Rectal smooth muscle tissue (tissue), 1 donor: ENCODE measurements at regions not wholly inside any gene's neighbourhood (a gene's known extent, or its start where the extent isn't known, plus 50 kb on each side); places are given as distances from the start of the nearest gene placed in this dataset.
A peak's percentile ranks its signal among the peaks of the same experiment; 100 is the strongest.

Experiments
- H3K27ac ChIP-seq: one replicate; pipeline ENCODE4 v1.7.0; 2013; ENCODE audit warnings: low read depth, low read length, inconsistent platforms
- H3K27me3 ChIP-seq: one replicate; pipeline ENCODE4 v1.7.0; 2013; ENCODE audit warnings: low read length; ENCODE audit not compliant: control insufficient read depth, insufficient read depth
- H3K36me3 ChIP-seq: one replicate; pipeline ENCODE4 v1.7.0; 2013; ENCODE audit warnings: low read length; ENCODE audit not compliant: control insufficient read depth, insufficient read depth
- H3K4me1 ChIP-seq: one replicate; pipeline ENCODE4 v1.7.0; 2013; ENCODE audit warnings: low read length; ENCODE audit not compliant: control insufficient read depth, insufficient read depth
- H3K4me3 ChIP-seq: one replicate; pipeline ENCODE4 v1.7.0; 2013; ENCODE audit warnings: low read length
- H3K9ac ChIP-seq: one replicate; pipeline ENCODE4 v1.7.0; 2013; ENCODE audit warnings: low read length

- H3K27ac ChIP-seq = no peak overlapping the region
- H3K36me3 ChIP-seq = no peaks in the 10 kb centered on the region
- H3K9ac ChIP-seq = no peak overlapping the region
- no peaks in the 10 kb centered on the region for H3K4me1 ChIP-seq
- H3K27me3 ChIP-seq = no peaks in the 10 kb centered on the region
- H3K4me3 ChIP-seq = no peak overlapping the region
Measured at GRCh38 chr2:236872981-236873380, 212.7 kb upstream of the COPS8 start.

- Histone ChIP-seq H3K4me1 (no peaks in the 10 kb centered on the region), H3K27me3 (no peaks in the 10 kb centered on the region), H3K27ac (no peak overlapping the region), H3K4me3 (no peak overlapping the region), H3K36me3 (no peaks in the 10 kb centered on the region), H3K9ac (no peak overlapping the region)
Measured at GRCh38 chr2:236873636-236874035, 212.1 kb upstream of the COPS8 start.

- no peaks in the 10 kb centered on the region for H3K4me1 ChIP-seq
- H3K27me3 ChIP-seq = no peaks in the 10 kb centered on the region
- H3K27ac ChIP-seq = no peak overlapping the region
- H3K4me3 ChIP-seq = no peak overlapping the region
- no peaks in the 10 kb centered on the region for H3K36me3 ChIP-seq
- H3K9ac ChIP-seq = no peak overlapping the region
Measured at GRCh38 chr2:236874866-236875481, 210.7 kb upstream of the COPS8 start.

- Histone ChIP-seq H3K27me3 (no peaks in the 10 kb centered on the region), H3K9ac (no peak overlapping the region), H3K4me1 (no peaks in the 10 kb centered on the region), H3K4me3 (no peak overlapping the region), H3K27ac (no peak overlapping the region), H3K36me3 (no peaks in the 10 kb centered on the region)
Measured at GRCh38 chr2:236875906-236876505, 209.7 kb upstream of the COPS8 start.

- Histone ChIP-seq H3K27me3 (no peaks in the 10 kb centered on the region), H3K4me1 (no peaks in the 10 kb centered on the region), H3K9ac (no peak overlapping the region), H3K36me3 (no peaks in the 10 kb centered on the region), H3K27ac (no peak overlapping the region), H3K4me3 (no peak overlapping the region)
Measured at GRCh38 chr2:236876642-236877041, 209.0 kb upstream of the COPS8 start.

- H3K4me1 ChIP-seq = no peaks in the 10 kb centered on the region
- H3K27me3 ChIP-seq = no peaks in the 10 kb centered on the region
- no peak overlapping the region for H3K9ac ChIP-seq
- H3K27ac ChIP-seq = no peak overlapping the region
- no peaks in the 10 kb centered on the region for H3K36me3 ChIP-seq
- H3K4me3 ChIP-seq = no peak overlapping the region
Measured at GRCh38 chr2:236877972-236878371, 207.7 kb upstream of the COPS8 start.

GRCh38 chr2:236879416-236879963, 206.2 kb upstream of the COPS8 start:
- H3K27ac ChIP-seq = no peak overlapping the region
- no peaks in the 10 kb centered on the region for H3K27me3 ChIP-seq
- no peak overlapping the region for H3K9ac ChIP-seq
- H3K4me1 ChIP-seq = no peaks in the 10 kb centered on the region
- H3K36me3 ChIP-seq = no peaks in the 10 kb centered on the region
- H3K4me3 ChIP-seq = no peak overlapping the region

- Histone ChIP-seq H3K27ac (no peak overlapping the region), H3K4me1 (no peaks in the 10 kb centered on the region), H3K9ac (no peak overlapping the region), H3K4me3 (no peak overlapping the region), H3K36me3 (no peaks in the 10 kb centered on the region), H3K27me3 (no peaks in the 10 kb centered on the region)
Measured at GRCh38 chr2:236882074-236882473, 203.6 kb upstream of the COPS8 start.

GRCh38 chr2:236882930-236883329, 202.8 kb upstream of the COPS8 start:
- H3K36me3 ChIP-seq = no peaks in the 10 kb centered on the region
- H3K4me3 ChIP-seq = no peak overlapping the region
- no peak overlapping the region for H3K9ac ChIP-seq
- H3K4me1 ChIP-seq = peaks cover 5% of the 10 kb centered on the region
- H3K27ac ChIP-seq = no peak overlapping the region
- H3K27me3 ChIP-seq = no peaks in the 10 kb centered on the region

- H3K27me3 ChIP-seq = no peaks in the 10 kb centered on the region
- H3K4me3 ChIP-seq = no peak overlapping the region
- peaks cover 9% of the 10 kb centered on the region for H3K4me1 ChIP-seq
- H3K36me3 ChIP-seq = no peaks in the 10 kb centered on the region
- no peak overlapping the region for H3K9ac ChIP-seq
- no peak overlapping the region for H3K27ac ChIP-seq
Measured at GRCh38 chr2:236883819-236884218, 201.9 kb upstream of the COPS8 start.

GRCh38 chr2:236884569-236885175, 201.0 kb upstream of the COPS8 start:
- Histone ChIP-seq H3K36me3 (no peaks in the 10 kb centered on the region), H3K27ac (no peak overlapping the region), H3K27me3 (no peaks in the 10 kb centered on the region), H3K4me1 (peaks cover 9% of the 10 kb centered on the region), H3K9ac (no peak overlapping the region), H3K4me3 (no peak overlapping the region)

- H3K36me3 ChIP-seq = no peaks in the 10 kb centered on the region
- H3K27ac ChIP-seq = no peak overlapping the region
- H3K4me1 ChIP-seq = peaks cover 9% of the 10 kb centered on the region
- no peak overlapping the region for H3K9ac ChIP-seq
- H3K4me3 ChIP-seq = no peak overlapping the region
- no peaks in the 10 kb centered on the region for H3K27me3 ChIP-seq
Measured at GRCh38 chr2:236886456-236886855, 199.2 kb upstream of the COPS8 start.

GRCh38 chr2:236887531-236887930, 198.2 kb upstream of the COPS8 start:
- H3K4me1 ChIP-seq = peaks cover 9% of the 10 kb centered on the region
- H3K27me3 ChIP-seq = no peaks in the 10 kb centered on the region
- H3K4me3 ChIP-seq = peak overlapping the region; percentile 33
- H3K36me3 ChIP-seq = no peaks in the 10 kb centered on the region
- no peak overlapping the region for H3K9ac ChIP-seq
- H3K27ac ChIP-seq = peak overlapping the region; percentile 84
